ENCODE measurements at regions not wholly inside any gene's neighbourhood (a gene's known extent, or its start where the extent isn't known, plus 50 kb on each side); places are given as distances from the start of the nearest gene placed in this dataset.

DNA sequence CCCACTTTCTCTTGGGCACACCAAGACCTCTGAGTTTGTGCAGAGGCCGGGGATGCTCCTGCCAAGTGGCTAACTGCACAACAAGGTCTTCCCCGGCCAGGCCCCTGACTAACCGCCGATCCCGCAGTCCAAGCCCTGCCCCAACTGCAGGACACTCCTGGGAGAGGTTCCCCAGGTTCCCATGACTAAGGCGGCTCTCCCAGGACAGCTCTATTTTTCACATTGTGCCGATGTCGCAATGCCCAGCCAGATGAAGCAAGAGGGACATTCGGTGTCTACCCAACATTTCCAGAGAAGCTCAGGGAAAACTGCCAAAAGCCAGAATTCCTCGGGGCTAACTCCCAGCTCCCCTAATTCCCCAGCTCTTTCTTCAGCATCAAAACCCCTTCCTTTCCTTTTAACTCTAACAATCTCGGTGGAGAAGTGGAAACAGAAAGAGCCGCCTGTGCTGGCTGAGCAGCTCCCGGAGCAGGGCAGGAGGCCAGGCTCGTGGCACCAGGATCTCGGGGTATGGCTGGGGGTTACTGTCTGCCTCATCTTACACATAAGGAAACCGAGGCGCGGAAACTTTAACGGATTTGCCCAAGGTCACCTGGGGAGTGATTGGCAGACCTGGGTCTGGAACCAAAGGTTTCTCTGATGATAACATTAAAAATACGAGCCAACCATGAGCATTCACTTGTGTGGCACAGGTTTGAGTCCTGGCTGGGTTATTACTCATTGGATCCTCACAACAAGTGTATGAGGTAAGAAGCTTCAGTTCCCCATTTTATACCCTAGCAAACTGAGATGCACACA lies 318.2 kb downstream of the BCL11B start:
- H3K9me3 ChIP-seq (ENCODE audit: insufficient read depth, low read depth, low read length): peaks cover 2% of the 10 kb centered on the region
- no peak overlapping the region for H2BK5ac ChIP-seq (ENCODE audit: low read depth, low read length, poor library complexity)
- H3K9ac ChIP-seq (ENCODE audit: low read length): no peak overlapping the region
- H3K4ac ChIP-seq (ENCODE audit: low read depth, low read length): no peak overlapping the region
- H3K4me1 ChIP-seq (ENCODE audit: control insufficient read depth in 1 of 2, insufficient read depth in 2 of 2, low read length in 2 of 2): no peaks in the 10 kb centered on the region
- no peak overlapping the region for H3K18ac ChIP-seq (ENCODE audit: low read length)
- no peak overlapping the region for H2AFZ ChIP-seq (ENCODE audit: insufficient read depth, low read length, poor library complexity)
- H3K27ac ChIP-seq (ENCODE audit: low read depth, low read length): no peak overlapping the region
- H3K23ac ChIP-seq (ENCODE audit: low read length): no peak overlapping the region
- H2BK12ac ChIP-seq (ENCODE audit: low read length): no peak overlapping the region
- no peaks in the 10 kb centered on the region for H3K79me2 ChIP-seq (ENCODE audit: control insufficient read depth, insufficient read depth, low read length, poor library complexity)
- no peak overlapping the region for H2AK5ac ChIP-seq (ENCODE audit: low read length)
- no peak overlapping the region for H4K91ac ChIP-seq (ENCODE audit: low read depth, low read length)
- WGBS (ENCODE audit: extremely low coverage, insufficient coverage, insufficient read length): no CpG with 5 or more reads among the region's 20 CpGs
- H3K79me1 ChIP-seq (ENCODE audit: low read length): no peaks in the 10 kb centered on the region
- no peak overlapping the region for H4K12ac ChIP-seq (ENCODE audit: low read depth, low read length)
- no peak overlapping the region for H3K4me2 ChIP-seq (ENCODE audit: low read length)
- no peaks in the 10 kb centered on the region for H3K27me3 ChIP-seq (ENCODE audit: insufficient read depth, low read length)
- H4K8ac ChIP-seq (ENCODE audit: low read depth, low read length): no peak overlapping the region
- H2BK120ac ChIP-seq (ENCODE audit: insufficient read depth, low read length, poor library complexity): no peak overlapping the region
- H3K14ac ChIP-seq (ENCODE audit: low read length): no peak overlapping the region
- H3K36me3 ChIP-seq (ENCODE audit: control insufficient read depth in 1 of 2, insufficient read depth in 2 of 2, low read length in 2 of 2): no peaks in the 10 kb centered on the region
- DNase-seq: peak; percentile 18 to 26
- H3K4me3 ChIP-seq (ENCODE audit: low read depth, low read length): no peak overlapping the region

DNA sequence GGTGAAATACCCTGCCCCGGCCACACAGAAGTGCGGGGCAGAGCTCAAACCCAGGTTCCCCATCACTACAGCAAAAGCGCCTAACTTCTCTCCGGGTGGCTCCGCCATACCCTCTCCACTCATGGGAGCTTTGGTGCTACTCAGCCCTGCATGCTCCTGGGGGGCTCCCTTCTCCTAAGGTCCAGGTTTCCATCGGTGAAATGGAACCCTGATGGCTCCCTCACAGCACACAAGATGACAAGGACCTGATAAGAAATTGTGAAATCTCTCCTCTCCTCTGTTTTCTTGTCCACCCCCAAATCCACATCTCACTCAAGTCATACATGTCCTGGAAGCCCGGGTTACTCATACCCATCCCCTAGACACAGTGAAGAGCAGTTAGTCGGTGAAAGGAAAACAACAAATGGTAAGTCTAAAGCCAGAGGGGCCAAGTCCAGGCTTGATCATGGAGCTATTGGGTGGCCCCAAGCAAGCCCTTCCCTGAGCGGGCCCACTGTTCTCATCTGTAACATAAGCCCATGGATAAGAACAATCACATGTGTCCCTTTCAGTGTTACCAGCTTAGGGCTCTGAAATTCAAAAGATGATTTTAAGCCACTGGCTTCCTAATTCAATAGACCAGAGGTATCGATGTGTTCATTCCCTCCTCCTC lies 317.5 kb downstream of the BCL11B start:
- no peak overlapping the region for H3K14ac ChIP-seq (ENCODE audit: low read length)

DNA sequence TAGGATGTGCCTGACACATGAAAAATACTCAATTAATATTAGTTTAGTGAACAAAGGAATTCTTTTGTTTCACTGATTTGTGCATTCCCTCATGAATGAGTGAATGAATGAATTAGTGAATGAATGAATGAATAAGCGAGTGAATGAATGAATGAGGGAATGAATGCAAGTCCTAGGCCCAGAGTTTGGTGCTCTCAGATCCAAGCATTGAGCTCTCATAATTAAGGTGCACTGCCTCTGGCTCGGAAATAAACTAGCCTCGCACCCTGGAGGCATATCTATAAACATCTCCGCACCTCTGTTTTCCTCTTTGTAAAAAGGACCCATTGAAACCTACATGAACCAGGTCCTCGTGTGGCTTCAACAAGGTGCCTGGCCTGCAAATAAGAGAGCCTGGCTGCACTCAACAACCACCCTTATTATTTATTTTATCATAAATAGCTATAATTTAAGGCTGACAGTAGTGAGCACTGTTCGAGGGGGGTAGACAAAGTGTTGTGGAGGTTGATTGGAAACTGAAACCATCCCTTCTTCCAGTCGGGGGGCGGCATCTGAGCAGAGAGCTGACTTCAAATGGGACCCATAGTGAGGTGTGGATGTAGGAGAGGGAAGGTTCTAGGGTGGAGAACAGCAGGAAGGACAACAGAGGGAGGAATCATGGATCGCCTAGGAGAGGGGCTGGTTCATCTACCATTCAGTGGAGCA lies 316.8 kb downstream of the BCL11B start:
- Histone ChIP-seq H3K9ac (ENCODE audit: low read length) (no peak overlapping the region), H3K4me2 (ENCODE audit: low read length) (no peak overlapping the region), H2BK120ac (ENCODE audit: insufficient read depth, low read length, poor library complexity) (no peak overlapping the region), H3K27ac (ENCODE audit: low read depth, low read length) (no peak overlapping the region), H2AFZ (ENCODE audit: insufficient read depth, low read length, poor library complexity) (no peak overlapping the region), H4K91ac (ENCODE audit: low read depth, low read length) (no peak overlapping the region), H2AK5ac (ENCODE audit: low read length) (no peak overlapping the region), H3K18ac (ENCODE audit: low read length) (no peak overlapping the region), H3K4me3 (ENCODE audit: low read depth, low read length) (no peak overlapping the region), H3K79me2 (ENCODE audit: control insufficient read depth, insufficient read depth, low read length, poor library complexity) (no peaks in the 10 kb centered on the region), H4K8ac (ENCODE audit: low read depth, low read length) (no peak overlapping the region), H3K4ac (ENCODE audit: low read depth, low read length) (no peak overlapping the region), H3K23ac (ENCODE audit: low read length) (no peak overlapping the region), H3K14ac (ENCODE audit: low read length) (no peak overlapping the region), H3K79me1 (ENCODE audit: low read length) (no peaks in the 10 kb centered on the region), H4K12ac (ENCODE audit: low read depth, low read length) (no peak overlapping the region), H2BK5ac (ENCODE audit: low read depth, low read length, poor library complexity) (no peak overlapping the region), H3K36me3 (ENCODE audit: control insufficient read depth in 1 of 2, insufficient read depth in 2 of 2, low read length in 2 of 2) (no peaks in the 10 kb centered on the region), H3K4me1 (ENCODE audit: control insufficient read depth in 1 of 2, insufficient read depth in 2 of 2, low read length in 2 of 2) (no peaks in the 10 kb centered on the region), H2BK12ac (ENCODE audit: low read length) (no peak overlapping the region), H3K9me3 (ENCODE audit: insufficient read depth, low read depth, low read length) (no peaks in the 10 kb centered on the region), H3K27me3 (ENCODE audit: insufficient read depth, low read length) (no peaks in the 10 kb centered on the region)
- WGBS (ENCODE audit: extremely low coverage, insufficient coverage, insufficient read length): no CpG with 5 or more reads among the region's 9 CpGs
- no peak for DNase-seq

More for the DNA sequence above, 317.5 kb downstream of the BCL11B start:
- peaks cover 2% of the 10 kb centered on the region for H3K9me3 ChIP-seq (ENCODE audit: insufficient read depth, low read depth, low read length)
- no peak overlapping the region for H3K23ac ChIP-seq (ENCODE audit: low read length)
- no peaks in the 10 kb centered on the region for H3K79me2 ChIP-seq (ENCODE audit: control insufficient read depth, insufficient read depth, low read length, poor library complexity)
- H4K91ac ChIP-seq (ENCODE audit: low read depth, low read length): no peak overlapping the region
- H2AFZ ChIP-seq (ENCODE audit: insufficient read depth, low read length, poor library complexity): no peak overlapping the region
- no peak overlapping the region for H2BK5ac ChIP-seq (ENCODE audit: low read depth, low read length, poor library complexity)
- H4K12ac ChIP-seq (ENCODE audit: low read depth, low read length): no peak overlapping the region
- no peaks in the 10 kb centered on the region for H3K79me1 ChIP-seq (ENCODE audit: low read length)
- H3K36me3 ChIP-seq (ENCODE audit: control insufficient read depth in 1 of 2, insufficient read depth in 2 of 2, low read length in 2 of 2): no peaks in the 10 kb centered on the region
- no peak overlapping the region for H3K9ac ChIP-seq (ENCODE audit: low read length)
- no peak overlapping the region for H2BK12ac ChIP-seq (ENCODE audit: low read length)
- no CpG with 5 or more reads among the region's 10 CpGs for WGBS (ENCODE audit: extremely low coverage, insufficient coverage, insufficient read length)
- H4K8ac ChIP-seq (ENCODE audit: low read depth, low read length): no peak overlapping the region
- no peaks in the 10 kb centered on the region for H3K4me1 ChIP-seq (ENCODE audit: control insufficient read depth in 1 of 2, insufficient read depth in 2 of 2, low read length in 2 of 2)
- H3K4ac ChIP-seq (ENCODE audit: low read depth, low read length): no peak overlapping the region
- no peak overlapping the region for H2AK5ac ChIP-seq (ENCODE audit: low read length)
- no peaks in the 10 kb centered on the region for H3K27me3 ChIP-seq (ENCODE audit: insufficient read depth, low read length)
- no peak overlapping the region for H3K4me2 ChIP-seq (ENCODE audit: low read length)
- no peak overlapping the region for H3K18ac ChIP-seq (ENCODE audit: low read length)
- no peak overlapping the region for H2BK120ac ChIP-seq (ENCODE audit: insufficient read depth, low read length, poor library complexity)
- H3K27ac ChIP-seq (ENCODE audit: low read depth, low read length): no peak overlapping the region
- H3K4me3 ChIP-seq (ENCODE audit: low read depth, low read length): no peak overlapping the region
- DNase-seq: no peak

DNA sequence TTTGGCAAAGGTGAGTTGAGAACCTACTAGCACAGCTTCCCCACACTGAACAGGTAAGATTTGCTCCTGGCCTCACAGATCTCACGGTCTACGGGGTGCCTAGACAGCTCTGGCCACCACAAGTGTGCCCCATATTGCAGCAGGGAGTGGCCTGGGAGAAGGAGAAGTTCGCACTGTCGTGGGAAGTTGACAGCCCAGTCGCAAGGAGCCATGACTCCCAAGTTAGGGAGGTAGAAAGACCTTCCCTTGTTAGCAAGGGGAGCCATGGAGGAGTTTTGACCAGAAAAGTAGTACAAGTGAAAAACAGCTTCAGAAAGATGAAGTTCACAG lies 316.3 kb downstream of the BCL11B start:
- WGBS (ENCODE audit: extremely low coverage, insufficient coverage, insufficient read length): no CpG with 5 or more reads among the region's 5 CpGs
- no peak for DNase-seq

More for the DNA sequence above, 316.3 kb downstream of the BCL11B start:
- Histone ChIP-seq H4K12ac (ENCODE audit: low read depth, low read length) (no peak overlapping the region), H3K4ac (ENCODE audit: low read depth, low read length) (no peak overlapping the region), H3K23ac (ENCODE audit: low read length) (no peak overlapping the region), H3K4me2 (ENCODE audit: low read length) (no peak overlapping the region), H2AK5ac (ENCODE audit: low read length) (no peak overlapping the region), H3K18ac (ENCODE audit: low read length) (no peak overlapping the region), H3K9ac (ENCODE audit: low read length) (no peak overlapping the region), H3K27ac (ENCODE audit: low read depth, low read length) (no peak overlapping the region), H3K14ac (ENCODE audit: low read length) (no peak overlapping the region), H2AFZ (ENCODE audit: insufficient read depth, low read length, poor library complexity) (no peak overlapping the region), H3K36me3 (ENCODE audit: control insufficient read depth in 1 of 2, insufficient read depth in 2 of 2, low read length in 2 of 2) (no peaks in the 10 kb centered on the region), H3K79me2 (ENCODE audit: control insufficient read depth, insufficient read depth, low read length, poor library complexity) (no peaks in the 10 kb centered on the region), H2BK120ac (ENCODE audit: insufficient read depth, low read length, poor library complexity) (no peak overlapping the region), H2BK5ac (ENCODE audit: low read depth, low read length, poor library complexity) (no peak overlapping the region), H3K9me3 (ENCODE audit: insufficient read depth, low read depth, low read length) (no peaks in the 10 kb centered on the region), H3K4me1 (ENCODE audit: control insufficient read depth in 1 of 2, insufficient read depth in 2 of 2, low read length in 2 of 2) (no peaks in the 10 kb centered on the region), H3K4me3 (ENCODE audit: low read depth, low read length) (no peak overlapping the region), H3K79me1 (ENCODE audit: low read length) (no peaks in the 10 kb centered on the region), H2BK12ac (ENCODE audit: low read length) (no peak overlapping the region), H4K8ac (ENCODE audit: low read depth, low read length) (no peak overlapping the region), H3K27me3 (ENCODE audit: insufficient read depth, low read length) (no peaks in the 10 kb centered on the region), H4K91ac (ENCODE audit: low read depth, low read length) (no peak overlapping the region)
